ENCODE measurements at regions not wholly inside any gene's neighbourhood (a gene's known extent, or its start where the extent isn't known, plus 50 kb on each side); places are given as distances from the start of the nearest gene placed in this dataset.

DNA sequence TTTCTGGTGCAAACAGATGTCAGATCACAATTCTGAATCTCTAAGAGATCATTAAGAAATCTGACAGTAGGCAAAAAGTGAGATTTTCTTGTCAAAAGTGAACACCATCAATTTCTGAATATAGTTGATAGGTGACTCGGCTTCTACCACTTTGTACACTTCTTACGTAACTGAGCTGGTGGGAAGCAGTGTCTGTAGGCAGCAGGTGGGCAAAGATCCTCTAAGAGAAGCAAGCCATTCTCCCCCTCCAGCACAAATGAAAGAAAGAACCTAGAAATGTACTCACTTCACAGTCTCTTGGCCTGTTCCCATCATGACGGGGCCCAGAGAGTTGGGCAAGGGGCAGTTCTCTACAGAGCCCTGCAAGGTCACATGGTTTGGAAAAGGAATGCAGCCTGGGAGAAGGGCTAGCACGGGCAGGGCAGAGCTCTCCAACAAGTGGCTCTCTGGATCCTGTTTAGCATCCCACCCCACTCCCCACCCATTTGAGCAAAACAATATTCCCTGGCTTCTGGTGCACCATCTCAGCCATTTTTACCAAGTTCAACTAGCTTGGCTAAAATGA lies 412.6 kb downstream of the LTN1 start:
- ChIA-PET POLR2A (no interaction called here), CTCF (interaction anchor here (1.4 kb wide), 1 partner anchor 63 kb away, joined by 4 read pairs; no protein-coding TSS in a partner anchor)
- Histone ChIP-seq H3K9ac (replicated peaks; ENCODE audit: extremely low read depth, insufficient read depth, low read length) (no peak overlapping the region), H3K4me2 (ENCODE audit: insufficient read depth, low read length) (no peak overlapping the region), H3K4me3 (replicated peaks in 1 of 3; ENCODE audit: insufficient read depth in 1 of 3, low read depth in 1 of 3, low read length in 3 of 3) (no peak overlapping the region), H3K4me1 (ENCODE audit: control insufficient read depth, extremely low read depth, insufficient read depth, low read length) (peaks cover 4% of the 10 kb centered on the region), H3K79me2 (ENCODE audit: control insufficient read depth, insufficient read depth, low read length) (no peaks in the 10 kb centered on the region), H3K27ac (ENCODE audit: insufficient read depth, low read depth, low read length) (no peak overlapping the region), H2AFZ (ENCODE audit: low read depth, low read length) (no peak overlapping the region), H3K36me3 (ENCODE audit: control insufficient read depth in 2 of 2, extremely low read depth in 1 of 2, insufficient read depth in 2 of 2, low read length in 2 of 2) (no peaks in the 10 kb centered on the region), H3K9me3 (replicated peaks; ENCODE audit: control insufficient read depth, insufficient read depth, low read length) (no peaks in the 10 kb centered on the region), H3K9me1 (replicated peaks; ENCODE audit: control insufficient read depth, extremely low read depth, insufficient read depth, low read length) (no peaks in the 10 kb centered on the region), H3K27me3 (ENCODE audit: control insufficient read depth in 2 of 2, insufficient read depth in 2 of 2, low read length in 2 of 2) (no peaks in the 10 kb centered on the region), H4K20me1 (replicated peaks; ENCODE audit: control insufficient read depth, extremely low read depth, insufficient read depth, low read length) (no peaks in the 10 kb centered on the region)
- DNase-seq (ENCODE audit: low read depth, low spot score), result no peak
- no TSS peak for BruUV-seq (replicated peaks)
- TF ChIP-seq, protein P1, sequence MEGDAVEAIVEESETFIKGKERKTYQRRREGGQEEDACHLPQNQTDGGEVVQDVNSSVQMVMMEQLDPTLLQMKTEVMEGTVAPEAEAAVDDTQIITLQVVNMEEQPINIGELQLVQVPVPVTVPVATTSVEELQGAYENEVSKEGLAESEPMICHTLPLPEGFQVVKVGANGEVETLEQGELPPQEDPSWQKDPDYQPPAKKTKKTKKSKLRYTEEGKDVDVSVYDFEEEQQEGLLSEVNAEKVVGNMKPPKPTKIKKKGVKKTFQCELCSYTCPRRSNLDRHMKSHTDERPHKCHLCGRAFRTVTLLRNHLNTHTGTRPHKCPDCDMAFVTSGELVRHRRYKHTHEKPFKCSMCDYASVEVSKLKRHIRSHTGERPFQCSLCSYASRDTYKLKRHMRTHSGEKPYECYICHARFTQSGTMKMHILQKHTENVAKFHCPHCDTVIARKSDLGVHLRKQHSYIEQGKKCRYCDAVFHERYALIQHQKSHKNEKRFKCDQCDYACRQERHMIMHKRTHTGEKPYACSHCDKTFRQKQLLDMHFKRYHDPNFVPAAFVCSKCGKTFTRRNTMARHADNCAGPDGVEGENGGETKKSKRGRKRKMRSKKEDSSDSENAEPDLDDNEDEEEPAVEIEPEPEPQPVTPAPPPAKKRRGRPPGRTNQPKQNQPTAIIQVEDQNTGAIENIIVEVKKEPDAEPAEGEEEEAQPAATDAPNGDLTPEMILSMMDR (IDR thresholded peaks at IDR 0.05; ENCODE audit: extremely low read depth in 1 of 2, insufficient read depth in 1 of 2, low read depth in 1 of 2, low read length in 2 of 2), result no peak
- TF ChIP-seq, protein P2, sequence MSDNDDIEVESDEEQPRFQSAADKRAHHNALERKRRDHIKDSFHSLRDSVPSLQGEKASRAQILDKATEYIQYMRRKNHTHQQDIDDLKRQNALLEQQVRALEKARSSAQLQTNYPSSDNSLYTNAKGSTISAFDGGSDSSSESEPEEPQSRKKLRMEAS (IDR thresholded peaks at IDR 0.05; ENCODE audit: insufficient read depth, insufficient read length), result no peak
- TF ChIP-seq POLR2A (IDR thresholded peaks at IDR 0.05; ENCODE audit: low read depth, low read length) (no peak), GATA2 (IDR thresholded peaks at IDR 0.05; ENCODE audit: insufficient read depth, insufficient read length, low read depth, low read length) (no peak), EZH2 (IDR thresholded peaks at IDR 0.05; ENCODE audit: borderline replicate concordance, low read depth, low read length, severe bottlenecking) (no peak), JUN (IDR thresholded peaks at IDR 0.05; ENCODE audit: borderline replicate concordance, insufficient read depth, insufficient read length, low read depth) (no peak)
- no peak for FAIRE-seq
- intact Hi-C loops (cut with micrococcal nuclease) (no loop called here), dilution Hi-C loops (cut with MboI; ENCODE audit: extremely low pct_ligation_motif_present, low sequenced_read_pairs) (no loop called here)
